SU-DHL-6 (cell line): ENCODE measurements at regions not wholly inside any gene's neighbourhood (a gene's known extent, or its start where the extent isn't known, plus 50 kb on each side); places are given as distances from the start of the nearest gene placed in this dataset.

Source experiments
- H2AFZ ChIP-seq: fragments of 200-600 bp; sonication (generic); 2 replicates; pipeline ENCODE4 v1.6.1; 2014; ENCODE audit warnings: low read depth, mild to moderate bottlenecking, moderate library complexity, mixed read lengths, antibody characterized with exemption, low read length; ENCODE audit not compliant: severe bottlenecking
- H3F3A ChIP-seq: fragments of 200-600 bp; shearing (Covaris generic); 2 replicates; pipeline ENCODE4 v1.6.0; 2016; ENCODE audit warnings: antibody characterized with exemption, mild to moderate bottlenecking; ENCODE audit not compliant: insufficient read depth
- H3K27ac ChIP-seq: fragments of 200-600 bp; sonication (generic); 2 replicates; pipeline ENCODE4 v1.5.1; 2016; ENCODE audit warnings: low read depth, mild to moderate bottlenecking, low read length, moderate library complexity, mixed read lengths
- H3K27me3 ChIP-seq: fragments of 200-600 bp; sonication (generic), shearing (Covaris generic); 2 replicates; pipeline ENCODE4 v1.6.0; 2014; ENCODE audit warnings: mild to moderate bottlenecking, low read length
- H3K36me3 ChIP-seq: fragments of 200-600 bp; sonication (generic); 2 replicates; pipeline ENCODE4 v1.6.1; 2014; ENCODE audit warnings: mild to moderate bottlenecking, low read length, mixed read lengths
- H3K4me2 ChIP-seq: fragments of 300-600, 200-600 bp; shearing (Covaris generic), sonication (generic); 2 replicates; pipeline ENCODE4 v1.6.0; 2014; ENCODE audit warnings: low read length, low read depth, mild to moderate bottlenecking; ENCODE audit not compliant: poor library complexity, severe bottlenecking
- H3K4me3 ChIP-seq: fragments of 200-600 bp; sonication (generic); 2 replicates; pipeline ENCODE4 v1.5.1; 2014; ENCODE audit warnings: antibody characterized with exemption, low read length, mild to moderate bottlenecking, mixed read lengths; ENCODE audit not compliant: insufficient read depth, poor library complexity, severe bottlenecking
- H3K79me2 ChIP-seq: fragments of 200-600 bp; sonication (generic); 2 replicates; pipeline ENCODE4 v1.6.1; 2014; ENCODE audit warnings: mild to moderate bottlenecking, low read length, moderate library complexity; ENCODE audit not compliant: insufficient read depth
- H3K9ac ChIP-seq: fragments of 200-600 bp; sonication (generic); 2 replicates; pipeline ENCODE4 v1.7.0; 2014; ENCODE audit warnings: mild to moderate bottlenecking, low read length
- H3K9me2 ChIP-seq: fragments of 200-600 bp; sonication (generic); replicated peaks from 2 replicates; pipeline ENCODE4 v1.6.1; 2014; ENCODE audit warnings: low read length; ENCODE audit not compliant: insufficient read depth
- H3K9me3 ChIP-seq: fragments of 200-600 bp; sonication (generic); 2 replicates; pipeline ENCODE4 v1.6.1; 2014; ENCODE audit warnings: low read length, mixed read lengths; ENCODE audit not compliant: insufficient read depth
- H4K20me1 ChIP-seq: fragments of 200-600 bp; sonication (generic); 2 replicates; pipeline ENCODE4 v1.6.1; 2014; ENCODE audit warnings: low read depth, mild to moderate bottlenecking, antibody characterized with exemption, low read length, moderate library complexity, mixed read lengths
- EZH2phosphoT487 ChIP-seq: fragments of 200-600 bp; sonication (generic), shearing (Covaris generic); conservative IDR thresholded peaks from 2 replicates; pipeline ENCODE4 v1.6.1; 2018; ENCODE audit warnings: mild to moderate bottlenecking, antibody characterized with exemption, low read length, moderate library complexity, mixed read lengths
- TF ChIP-seq, protein P1 (sequence below): fragments of 200-600 bp; sonication (generic); IDR thresholded peaks from one replicate; pipeline ENCODE4 v1.5.1; 2017; ENCODE audit warnings: antibody characterized with exemption, mild to moderate bottlenecking, low read length, moderate library complexity; ENCODE audit not compliant: insufficient read depth, poor library complexity, severe bottlenecking

DNA sequence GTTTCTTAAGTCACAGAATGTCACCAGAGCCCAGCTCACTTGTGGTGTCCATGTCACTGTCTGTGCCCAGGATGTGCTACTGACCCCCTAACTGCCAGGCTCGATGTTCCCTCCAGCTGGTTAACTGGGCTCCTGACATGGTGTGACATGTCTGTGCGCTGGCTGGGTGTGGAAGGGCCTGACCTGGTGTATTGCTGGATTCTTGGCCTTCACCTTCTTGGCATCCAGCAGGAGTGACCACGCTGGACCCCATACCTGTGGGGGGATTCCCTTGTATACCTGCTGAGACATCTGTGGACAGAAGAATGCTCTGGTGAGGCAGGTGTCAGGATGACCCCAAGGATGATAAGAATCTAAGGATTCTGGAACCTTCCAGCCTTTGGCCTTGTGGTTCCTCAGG, 1690.1 kb downstream of the TP53TG3F start:
- H3F3A ChIP-seq = no peaks in the 10 kb centered on the region
- H4K20me1 ChIP-seq = no peaks in the 10 kb centered on the region
- no peaks in the 10 kb centered on the region for H3K27me3 ChIP-seq
- no peak overlapping the region for H3K27ac ChIP-seq
- H3K79me2 ChIP-seq = no peaks in the 10 kb centered on the region
- H2AFZ ChIP-seq = no peak overlapping the region
- no peaks in the 10 kb centered on the region for H3K9me3 ChIP-seq
- H3K36me3 ChIP-seq = no peaks in the 10 kb centered on the region
- no peak for TF ChIP-seq EZH2phosphoT487
- TF ChIP-seq, protein P1, sequence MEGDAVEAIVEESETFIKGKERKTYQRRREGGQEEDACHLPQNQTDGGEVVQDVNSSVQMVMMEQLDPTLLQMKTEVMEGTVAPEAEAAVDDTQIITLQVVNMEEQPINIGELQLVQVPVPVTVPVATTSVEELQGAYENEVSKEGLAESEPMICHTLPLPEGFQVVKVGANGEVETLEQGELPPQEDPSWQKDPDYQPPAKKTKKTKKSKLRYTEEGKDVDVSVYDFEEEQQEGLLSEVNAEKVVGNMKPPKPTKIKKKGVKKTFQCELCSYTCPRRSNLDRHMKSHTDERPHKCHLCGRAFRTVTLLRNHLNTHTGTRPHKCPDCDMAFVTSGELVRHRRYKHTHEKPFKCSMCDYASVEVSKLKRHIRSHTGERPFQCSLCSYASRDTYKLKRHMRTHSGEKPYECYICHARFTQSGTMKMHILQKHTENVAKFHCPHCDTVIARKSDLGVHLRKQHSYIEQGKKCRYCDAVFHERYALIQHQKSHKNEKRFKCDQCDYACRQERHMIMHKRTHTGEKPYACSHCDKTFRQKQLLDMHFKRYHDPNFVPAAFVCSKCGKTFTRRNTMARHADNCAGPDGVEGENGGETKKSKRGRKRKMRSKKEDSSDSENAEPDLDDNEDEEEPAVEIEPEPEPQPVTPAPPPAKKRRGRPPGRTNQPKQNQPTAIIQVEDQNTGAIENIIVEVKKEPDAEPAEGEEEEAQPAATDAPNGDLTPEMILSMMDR = no peak
- no peaks in the 10 kb centered on the region for H3K9me2 ChIP-seq
- H3K9ac ChIP-seq = no peak overlapping the region
- no peak overlapping the region for H3K4me2 ChIP-seq
- H3K4me3 ChIP-seq = no peak overlapping the region

DNA sequence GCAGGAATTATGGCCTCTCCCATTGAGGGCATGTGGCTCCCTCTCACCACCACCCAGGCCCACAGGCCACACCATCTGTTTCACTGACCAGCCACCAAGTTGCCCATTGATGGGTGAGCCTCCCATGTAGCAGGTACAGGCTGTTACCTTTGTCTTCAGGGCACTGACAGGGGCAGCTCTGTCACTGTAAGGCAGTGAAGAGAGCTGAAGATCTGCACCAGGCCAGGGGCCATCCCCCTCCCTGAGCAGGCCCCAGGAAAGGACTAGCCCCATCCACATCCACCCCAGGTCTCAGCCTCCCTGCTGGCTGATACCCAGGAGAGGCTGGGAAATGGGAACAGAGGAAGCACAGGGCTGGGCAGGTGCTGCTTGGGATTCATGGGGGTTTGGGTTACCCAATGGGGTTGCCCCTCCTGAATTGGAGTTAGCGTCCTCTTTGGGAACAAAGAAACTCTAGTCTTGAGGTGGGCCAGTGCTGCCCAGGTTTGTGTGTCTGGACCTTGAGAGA, 1691.4 kb downstream of the TP53TG3F start:
- Histone ChIP-seq H3F3A (no peaks in the 10 kb centered on the region), H3K4me2 (no peak overlapping the region), H3K4me3 (no peak overlapping the region), H3K9me2 (no peaks in the 10 kb centered on the region), H3K9me3 (no peaks in the 10 kb centered on the region), H3K36me3 (no peaks in the 10 kb centered on the region), H3K27ac (no peak overlapping the region), H3K27me3 (no peaks in the 10 kb centered on the region), H4K20me1 (no peaks in the 10 kb centered on the region), H2AFZ (no peak overlapping the region), H3K9ac (no peak overlapping the region), H3K79me2 (no peaks in the 10 kb centered on the region)
- TF ChIP-seq, protein P1 = no peak
- TF ChIP-seq EZH2phosphoT487 = no peak

GRCh38 chr16:35152067-35152627, 1692.7 kb downstream of the TP53TG3F start:
- Histone ChIP-seq H3F3A (no peaks in the 10 kb centered on the region), H3K27ac (no peak overlapping the region), H2AFZ (no peak overlapping the region), H4K20me1 (no peaks in the 10 kb centered on the region), H3K4me3 (no peak overlapping the region), H3K9me3 (no peaks in the 10 kb centered on the region), H3K9me2 (no peaks in the 10 kb centered on the region), H3K9ac (no peak overlapping the region), H3K36me3 (no peaks in the 10 kb centered on the region), H3K4me2 (no peak overlapping the region), H3K79me2 (no peaks in the 10 kb centered on the region), H3K27me3 (no peaks in the 10 kb centered on the region)
- no peak for TF ChIP-seq EZH2phosphoT487
- TF ChIP-seq, protein P1 = no peak
